Psoas muscle (tissue), 7 donors: ENCODE measurements at regions not wholly inside any gene's neighbourhood (a gene's known extent, or its start where the extent isn't known, plus 50 kb on each side); places are given as distances from the start of the nearest gene placed in this dataset.

Source experiments
- ATAC-seq, 4 donors: fragments of 200-7000 bp; cut with Tn5 transposase; one replicate each; pipeline ENCODE4 v1.9.1; 2020; ENCODE audit warnings: moderate library complexity in 3 of 4, mild to moderate bottlenecking in 2 of 4
- DNase-seq, 2 donors: peaks; one replicate each; pipeline ENCODE4 v3.0.0-alpha.2; 2020
- H3K27ac ChIP-seq: fragments of 200-600 bp; one replicate; pipeline ENCODE4 v1.8.0; 2022
- H3K27me3 ChIP-seq, 3 donors: fragments of 200-600 bp in 1 of 3; one replicate each; pipeline versions ENCODE4 v1.6.1 to v1.8.0; 2013 to 2022; ENCODE audit warnings: low read length in 2 of 3, mild to moderate bottlenecking in 2 of 3, moderate library complexity in 1 of 3; ENCODE audit not compliant: insufficient read depth in 3 of 3
- H3K36me3 ChIP-seq, 2 donors: fragments of 200-600 bp in 1 of 2; one replicate each; pipeline versions ENCODE4 v1.6.1 to v1.8.0; 2013 to 2022; ENCODE audit warnings: low read depth in 1 of 2, mild to moderate bottlenecking in 1 of 2, moderate library complexity in 1 of 2; ENCODE audit not compliant: insufficient read depth in 1 of 2
- H3K4me1 ChIP-seq: fragments of 200-600 bp; one replicate; pipeline ENCODE4 v1.8.0; 2022
- H3K4me3 ChIP-seq: fragments of 200-600 bp; one replicate; pipeline ENCODE4 v1.8.0; 2022; ENCODE audit warnings: mild to moderate bottlenecking
- H3K9me3 ChIP-seq: fragments of 200-600 bp; one replicate; pipeline ENCODE4 v1.8.0; 2022
- WGBS, 3 donors: extraction: QIAGEN DNeasy Blood & Tissue Kit; methylation state at CpG; one replicate each; pipeline versions ENCODE4 v1.1.6 to v1.1.7; 2013; 5-methylcytosine and 5-hydroxymethylcytosine counted together
- intact Hi-C, 2 donors: fragments of 100-400 bp; cut with DNase I; formaldehyde crosslinking; loops; one replicate each; pipeline versions ENCODE4 v1.11.0 to v1.14.2; 2022
- TF ChIP-seq, protein P1 (sequence below): fragments of 200-600 bp; IDR thresholded peaks from one replicate; pipeline ENCODE4 v1.8.0; 2022; ENCODE audit warnings: antibody characterized with exemption
- donor health status: healthy with polysubstance abuse.
- donor health status: DM: no; HTN: no; CAD: no; lungs with moderate emphysema.
- donor health status: Bipolar disorder and iron deficiency.
- donor health status: healthy.
- donor health status: DM: yes; HTN: yes; CAD: no.
- donor health status: DM: no; HTN: no; CAD: no.
- donor health status: DM: yes; HTN: yes; CAD: no.

DNA sequence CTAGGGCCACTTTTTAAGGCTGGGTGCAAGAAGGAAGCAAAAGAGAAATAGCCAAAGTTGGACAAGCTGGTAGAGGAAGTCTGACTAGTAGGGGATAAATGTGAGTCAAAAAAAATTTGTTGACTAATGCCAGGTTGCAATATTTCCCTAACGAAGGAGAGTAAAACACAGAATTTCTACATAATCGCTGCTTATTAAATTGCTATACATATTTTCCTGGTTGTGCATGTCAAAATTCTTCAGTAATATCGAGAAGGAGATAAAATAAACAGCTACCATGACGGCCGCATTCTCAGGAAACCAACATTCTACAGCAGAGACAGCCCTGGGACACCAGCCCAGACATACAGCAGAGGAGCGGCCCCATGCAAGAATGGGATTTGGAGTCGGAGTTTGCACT lies 148.3 kb downstream of the ESM1 start:
- Histone ChIP-seq H3K9me3 (no peaks in the 10 kb centered on the region), H3K4me1 (peaks cover 4% of the 10 kb centered on the region), H3K27ac (no peak overlapping the region), H3K4me3 (no peak overlapping the region), H3K27me3 (no peaks in the 10 kb centered on the region), H3K36me3 (no peaks in the 10 kb centered on the region)
- no peak for DNase-seq
- no peak for ATAC-seq
- intact Hi-C loops: no loop called here
- TF ChIP-seq, protein P1, sequence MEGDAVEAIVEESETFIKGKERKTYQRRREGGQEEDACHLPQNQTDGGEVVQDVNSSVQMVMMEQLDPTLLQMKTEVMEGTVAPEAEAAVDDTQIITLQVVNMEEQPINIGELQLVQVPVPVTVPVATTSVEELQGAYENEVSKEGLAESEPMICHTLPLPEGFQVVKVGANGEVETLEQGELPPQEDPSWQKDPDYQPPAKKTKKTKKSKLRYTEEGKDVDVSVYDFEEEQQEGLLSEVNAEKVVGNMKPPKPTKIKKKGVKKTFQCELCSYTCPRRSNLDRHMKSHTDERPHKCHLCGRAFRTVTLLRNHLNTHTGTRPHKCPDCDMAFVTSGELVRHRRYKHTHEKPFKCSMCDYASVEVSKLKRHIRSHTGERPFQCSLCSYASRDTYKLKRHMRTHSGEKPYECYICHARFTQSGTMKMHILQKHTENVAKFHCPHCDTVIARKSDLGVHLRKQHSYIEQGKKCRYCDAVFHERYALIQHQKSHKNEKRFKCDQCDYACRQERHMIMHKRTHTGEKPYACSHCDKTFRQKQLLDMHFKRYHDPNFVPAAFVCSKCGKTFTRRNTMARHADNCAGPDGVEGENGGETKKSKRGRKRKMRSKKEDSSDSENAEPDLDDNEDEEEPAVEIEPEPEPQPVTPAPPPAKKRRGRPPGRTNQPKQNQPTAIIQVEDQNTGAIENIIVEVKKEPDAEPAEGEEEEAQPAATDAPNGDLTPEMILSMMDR: no peak
- 82 to 91% (median 88%) methylated on average over 7 of the region's 7 CpGs for whole genome bisulfite sequencing, 3 donors

DNA sequence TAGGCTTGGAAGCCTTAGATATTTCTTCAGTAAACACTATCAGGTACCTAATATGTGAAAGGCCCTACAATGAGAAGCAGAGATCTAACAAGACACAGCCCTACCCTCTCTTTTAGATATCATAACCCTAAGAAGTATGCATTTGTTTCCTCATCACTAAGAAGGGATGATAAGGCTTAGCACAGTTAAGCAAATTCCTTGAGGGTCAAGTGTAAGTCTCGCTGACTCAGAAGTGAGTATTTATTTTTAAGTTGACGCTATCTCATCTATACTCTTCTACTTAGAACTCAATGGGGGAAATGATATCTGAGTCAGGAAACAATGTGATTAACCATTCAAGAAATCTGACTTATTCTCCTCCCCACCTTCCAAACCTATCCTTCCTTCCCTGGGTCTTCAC lies 149.7 kb downstream of the ESM1 start:
- no peaks in the 10 kb centered on the region for H3K36me3 ChIP-seq
- 97 to 100% (median 97%) methylated on average over 2 of the region's 2 CpGs for WGBS, 3 donors
- H3K4me1 ChIP-seq: peaks cover 4% of the 10 kb centered on the region
- DNase-seq (no peak), ATAC-seq (no peak)
- TF ChIP-seq, protein P1: no peak
- H3K27me3 ChIP-seq: no peaks in the 10 kb centered on the region
- H3K9me3 ChIP-seq: no peaks in the 10 kb centered on the region
- H3K4me3 ChIP-seq: no peak overlapping the region
- no peak overlapping the region for H3K27ac ChIP-seq
- intact Hi-C loops: no loop called here

DNA sequence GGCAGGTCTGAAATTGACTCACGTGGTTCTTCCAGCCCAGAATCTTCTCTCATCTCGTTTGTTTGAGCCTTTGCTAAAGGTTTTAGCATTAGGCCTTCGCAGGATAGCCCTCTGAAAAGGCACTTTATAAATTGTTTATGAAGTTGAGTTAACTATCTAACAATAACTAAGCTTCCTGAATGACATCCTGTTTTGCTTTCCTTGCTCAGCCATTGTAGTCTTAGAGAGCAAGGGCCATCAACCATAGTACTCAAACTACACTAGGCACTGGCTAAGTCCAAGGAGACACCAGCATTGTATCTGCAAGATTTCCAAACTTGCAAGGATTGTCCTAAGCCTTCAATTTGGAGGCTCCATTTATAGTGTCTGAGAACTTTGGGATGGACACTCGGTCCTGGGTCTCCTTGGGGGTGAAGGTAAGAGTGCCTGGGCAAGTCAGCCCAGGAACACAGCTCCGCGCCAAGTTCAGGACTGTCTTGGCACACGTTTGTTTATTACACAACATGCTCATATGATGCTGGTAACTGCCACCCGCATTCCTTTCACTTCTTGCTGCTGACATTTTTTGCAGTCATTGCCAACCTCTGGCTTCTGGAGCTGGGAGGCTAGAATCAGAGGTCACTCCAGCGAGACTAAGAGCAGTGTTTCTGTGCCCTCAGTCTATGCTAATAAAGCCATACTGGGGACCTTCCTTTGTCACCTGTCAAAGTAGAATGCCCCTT lies 151.1 kb downstream of the ESM1 start:
- intact Hi-C loops: no loop called here
- no peak overlapping the region for H3K4me3 ChIP-seq
- H3K36me3 ChIP-seq: no peaks in the 10 kb centered on the region
- 50 to 66% (median 54%) methylated on average over 9 of the region's 9 CpGs for WGBS, 3 donors
- H3K4me1 ChIP-seq: peaks cover 4% of the 10 kb centered on the region
- H3K27me3 ChIP-seq: no peaks in the 10 kb centered on the region
- H3K9me3 ChIP-seq: no peaks in the 10 kb centered on the region
- DNase-seq (no peak), ATAC-seq (peak in 3 of 4 donors; percentile 44 to 89 (median 59))
- H3K27ac ChIP-seq: no peak overlapping the region
- TF ChIP-seq, protein P1: no peak

DNA sequence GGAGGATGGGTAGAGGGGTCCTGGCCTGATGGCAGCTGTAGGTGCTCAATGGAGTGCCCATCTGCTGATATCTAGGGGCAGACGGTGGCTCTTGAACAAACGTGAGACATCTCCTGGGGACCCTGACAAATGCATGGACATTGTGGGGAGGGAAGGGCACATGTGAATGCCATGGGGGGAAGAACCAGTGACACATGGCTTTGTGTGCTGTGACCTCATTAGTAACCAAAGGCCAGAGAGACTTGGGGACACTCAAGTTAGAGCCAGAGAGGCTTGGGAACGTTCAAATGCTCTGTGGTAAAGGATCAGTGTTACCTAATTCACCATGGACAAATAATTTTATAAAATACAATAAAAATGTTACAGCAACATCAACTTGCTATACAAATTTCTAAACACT lies 151.8 kb downstream of the ESM1 start:
- TF ChIP-seq, protein P1: no peak
- Histone ChIP-seq H3K27ac (no peak overlapping the region), H3K4me3 (no peak overlapping the region), H3K27me3 (no peaks in the 10 kb centered on the region), H3K9me3 (no peaks in the 10 kb centered on the region), H3K4me1 (peaks cover 4% of the 10 kb centered on the region), H3K36me3 (no peaks in the 10 kb centered on the region)
- DNase-seq (no peak), ATAC-seq (no peak)
- intact Hi-C loops: no loop called here
- 79 to 80% (median 80%) methylated on average over 3 of the region's 3 CpGs for WGBS, 3 donors

DNA sequence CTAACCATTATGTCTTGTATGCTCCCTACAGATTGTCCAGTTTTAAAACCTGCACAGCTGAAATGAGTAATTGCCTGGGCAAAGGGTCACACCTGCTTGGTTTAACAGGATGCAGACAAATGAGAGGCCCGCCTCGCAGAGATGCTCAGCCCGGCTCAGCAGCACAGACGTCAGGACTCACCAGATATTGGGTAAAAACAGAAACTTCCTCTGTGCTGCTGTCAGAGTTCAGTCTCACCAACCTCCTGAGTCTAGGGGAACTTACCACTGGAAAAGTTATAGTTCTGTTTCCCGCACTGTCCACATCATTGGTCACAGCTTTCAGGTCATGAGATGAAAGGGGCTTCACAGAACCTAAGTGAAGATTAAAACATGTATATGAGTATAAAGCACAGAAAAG lies 152.5 kb downstream of the ESM1 start:
- intact Hi-C loops: no loop called here

More for the DNA sequence above, 152.5 kb downstream of the ESM1 start:
- 73 to 77% (median 76%) methylated on average over 5 of the region's 5 CpGs for WGBS, 3 donors
- Histone ChIP-seq H3K4me3 (no peak overlapping the region), H3K36me3 (no peaks in the 10 kb centered on the region), H3K9me3 (no peaks in the 10 kb centered on the region), H3K27me3 (no peaks in the 10 kb centered on the region), H3K27ac (no peak overlapping the region), H3K4me1 (peaks cover 4% of the 10 kb centered on the region)
- ATAC-seq (no peak), DNase-seq (no peak)
- TF ChIP-seq, protein P1: no peak
